ENCODE measurements at regions not wholly inside any gene's neighbourhood (a gene's known extent, or its start where the extent isn't known, plus 50 kb on each side); places are given as distances from the start of the nearest gene placed in this dataset.
"Not testable (repeated sequence)": the region's sequence is repeated elsewhere in the genome, so short reads cannot be mapped to it uniquely, and the experiment has no call there.

GRCh38 chr2:234793212-234793785 lies 158.5 kb upstream of the SH3BP4 start:
- Histone ChIP-seq H4K20me1 (ENCODE audit: control insufficient read depth, extremely low read depth, insufficient read depth, low read length) (no peaks in the 10 kb centered on the region), H2AFZ (ENCODE audit: low read length) (no peak overlapping the region), H3K9me3 (ENCODE audit: control insufficient read depth, insufficient read depth, low read depth, low read length) (no peaks in the 10 kb centered on the region), H3K4me1 (ENCODE audit: control insufficient read depth, extremely low read depth, insufficient read depth, low read length) (no peaks in the 10 kb centered on the region), H3K79me2 (ENCODE audit: control insufficient read depth, insufficient read depth, low read length) (no peaks in the 10 kb centered on the region), H3K27me3 (ENCODE audit: control insufficient read depth, insufficient read depth, low read length) (no peaks in the 10 kb centered on the region), H3K9ac (ENCODE audit: insufficient read depth, low read length) (no peak overlapping the region), H3K27ac (ENCODE audit: insufficient read depth, low read length) (no peak overlapping the region), H3K4me2 (ENCODE audit: extremely low read depth, insufficient read depth, low read length) (no peak overlapping the region), H3K4me3 (replicated peaks in 1 of 4; ENCODE audit: control extremely low read depth in 1 of 4, insufficient read depth in 1 of 4, low read depth in 3 of 4, low read length in 4 of 4) (no peak overlapping the region), H3K36me3 (ENCODE audit: control insufficient read depth, insufficient read depth, low read length) (no peaks in the 10 kb centered on the region)
- peak in 1 of 2 donors; percentile 36 for DNase-seq (ENCODE audit: low read depth in 2 of 2)
- TF ChIP-seq CTCF (conservative IDR thresholded peaks at IDR 0.05 in 1 of 2, IDR thresholded peaks at IDR 0.05 in 1 of 2; ENCODE audit: low read depth in 1 of 2, low read length in 2 of 2) (no peak), EZH2 (IDR thresholded peaks at IDR 0.05; ENCODE audit: low read length, missing control alignments) (no peak)

GRCh38 chr2:234792621-234793022 lies 159.2 kb upstream of the SH3BP4 start:
- no peak overlapping the region for H3K9ac ChIP-seq (ENCODE audit: insufficient read depth, low read length)

GRCh38 chr2:234792096-234792495 lies 159.7 kb upstream of the SH3BP4 start:
- not testable (repeated sequence) for H3K9me3 ChIP-seq (ENCODE audit: control insufficient read depth, insufficient read depth, low read depth, low read length); H3K4me1 ChIP-seq (ENCODE audit: control insufficient read depth, extremely low read depth, insufficient read depth, low read length); H3K4me3 ChIP-seq (replicated peaks in 1 of 4; ENCODE audit: control extremely low read depth in 1 of 4, insufficient read depth in 1 of 4, low read depth in 3 of 4, low read length in 4 of 4); DNase-seq (ENCODE audit: low read depth in 2 of 2); H3K79me2 ChIP-seq (ENCODE audit: control insufficient read depth, insufficient read depth, low read length); H3K4me2 ChIP-seq (ENCODE audit: extremely low read depth, insufficient read depth, low read length); H2AFZ ChIP-seq (ENCODE audit: low read length); H3K9ac ChIP-seq (ENCODE audit: insufficient read depth, low read length); H3K27me3 ChIP-seq (ENCODE audit: control insufficient read depth, insufficient read depth, low read length); H3K27ac ChIP-seq (ENCODE audit: insufficient read depth, low read length); H4K20me1 ChIP-seq (ENCODE audit: control insufficient read depth, extremely low read depth, insufficient read depth, low read length); H3K36me3 ChIP-seq (ENCODE audit: control insufficient read depth, insufficient read depth, low read length)

More at GRCh38 chr2:234792621-234793022, 159.2 kb upstream of the SH3BP4 start:
- Histone ChIP-seq H2AFZ (ENCODE audit: low read length) (no peak overlapping the region), H3K79me2 (ENCODE audit: control insufficient read depth, insufficient read depth, low read length) (no peaks in the 10 kb centered on the region), H4K20me1 (ENCODE audit: control insufficient read depth, extremely low read depth, insufficient read depth, low read length) (no peaks in the 10 kb centered on the region), H3K4me1 (ENCODE audit: control insufficient read depth, extremely low read depth, insufficient read depth, low read length) (no peaks in the 10 kb centered on the region), H3K4me2 (ENCODE audit: extremely low read depth, insufficient read depth, low read length) (no peak overlapping the region), H3K9me3 (ENCODE audit: control insufficient read depth, insufficient read depth, low read depth, low read length) (no peaks in the 10 kb centered on the region), H3K4me3 (replicated peaks in 1 of 4; ENCODE audit: control extremely low read depth in 1 of 4, insufficient read depth in 1 of 4, low read depth in 3 of 4, low read length in 4 of 4) (no peak overlapping the region), H3K27me3 (ENCODE audit: control insufficient read depth, insufficient read depth, low read length) (peaks cover 1% of the 10 kb centered on the region), H3K36me3 (ENCODE audit: control insufficient read depth, insufficient read depth, low read length) (no peaks in the 10 kb centered on the region), H3K27ac (ENCODE audit: insufficient read depth, low read length) (no peak overlapping the region)
- peak in 1 of 2 donors; percentile 96 for DNase-seq (ENCODE audit: low read depth in 2 of 2)
- TF ChIP-seq CTCF (conservative IDR thresholded peaks at IDR 0.05 in 1 of 2, IDR thresholded peaks at IDR 0.05 in 1 of 2; ENCODE audit: low read depth in 1 of 2, low read length in 2 of 2) (no peak), EZH2 (IDR thresholded peaks at IDR 0.05; ENCODE audit: low read length, missing control alignments) (no peak)
